Suprapubic skin (tissue), 3 donors: ENCODE measurements at regions not wholly inside any gene's neighbourhood (a gene's known extent, or its start where the extent isn't known, plus 50 kb on each side); places are given as distances from the start of the nearest gene placed in this dataset.

Source experiments
- POLR2A ChIP-seq, 2 donors: fragments of 450-650 bp; IDR thresholded peaks; one replicate each; pipeline ENCODE4 v1.6.1; 2017; ENCODE audit warnings: antibody characterized with exemption in 2 of 2, mild to moderate bottlenecking in 2 of 2, moderate library complexity in 2 of 2
- TF ChIP-seq, protein P1 (sequence below), 2 donors: fragments of 200-600 bp in 1 of 2; fragments of 450-650 bp in 1 of 2; sonication (generic) in 1 of 2; IDR thresholded peaks; one replicate each; pipeline ENCODE4 v1.5.1; 2016 to 2019; ENCODE audit warnings: antibody characterized with exemption in 2 of 2, mild to moderate bottlenecking in 1 of 2, moderate library complexity in 1 of 2

DNA sequence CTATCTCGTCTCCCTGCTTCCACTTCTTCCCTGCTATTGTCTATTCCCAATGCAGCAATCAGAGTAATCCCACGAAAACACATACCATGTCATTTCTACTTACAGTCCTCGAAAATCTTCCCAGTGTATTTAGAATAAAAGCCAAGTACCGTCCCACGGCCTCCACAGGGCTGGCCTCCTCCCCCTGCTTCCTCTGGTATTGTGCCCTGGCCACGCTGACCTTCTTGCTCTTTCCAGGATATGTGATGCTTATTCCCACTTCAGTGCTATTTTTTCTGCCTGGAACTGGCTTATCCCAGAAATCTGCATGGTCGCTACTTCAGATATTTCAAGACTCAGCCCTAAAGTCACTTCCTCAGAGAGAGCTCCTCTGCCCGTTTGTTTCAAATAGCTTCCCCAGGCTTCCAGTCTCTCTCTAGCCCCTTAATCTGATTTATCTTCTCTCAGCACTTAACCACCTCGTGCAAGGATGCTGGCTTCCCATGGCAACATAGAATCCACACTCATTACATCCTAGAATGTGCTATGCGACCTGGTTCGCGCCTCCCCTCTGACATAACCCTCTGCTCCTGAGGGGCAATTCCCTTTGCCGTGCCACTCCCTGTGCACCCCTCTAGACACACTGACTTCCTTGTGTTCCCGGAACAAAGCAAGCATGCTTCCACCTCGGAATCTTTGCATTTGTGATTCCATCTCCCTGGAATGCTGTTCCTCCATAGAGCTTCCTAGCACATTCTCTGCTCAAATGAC, 365.9 kb downstream of the ZSWIM6 start:
- TF ChIP-seq, protein P1, sequence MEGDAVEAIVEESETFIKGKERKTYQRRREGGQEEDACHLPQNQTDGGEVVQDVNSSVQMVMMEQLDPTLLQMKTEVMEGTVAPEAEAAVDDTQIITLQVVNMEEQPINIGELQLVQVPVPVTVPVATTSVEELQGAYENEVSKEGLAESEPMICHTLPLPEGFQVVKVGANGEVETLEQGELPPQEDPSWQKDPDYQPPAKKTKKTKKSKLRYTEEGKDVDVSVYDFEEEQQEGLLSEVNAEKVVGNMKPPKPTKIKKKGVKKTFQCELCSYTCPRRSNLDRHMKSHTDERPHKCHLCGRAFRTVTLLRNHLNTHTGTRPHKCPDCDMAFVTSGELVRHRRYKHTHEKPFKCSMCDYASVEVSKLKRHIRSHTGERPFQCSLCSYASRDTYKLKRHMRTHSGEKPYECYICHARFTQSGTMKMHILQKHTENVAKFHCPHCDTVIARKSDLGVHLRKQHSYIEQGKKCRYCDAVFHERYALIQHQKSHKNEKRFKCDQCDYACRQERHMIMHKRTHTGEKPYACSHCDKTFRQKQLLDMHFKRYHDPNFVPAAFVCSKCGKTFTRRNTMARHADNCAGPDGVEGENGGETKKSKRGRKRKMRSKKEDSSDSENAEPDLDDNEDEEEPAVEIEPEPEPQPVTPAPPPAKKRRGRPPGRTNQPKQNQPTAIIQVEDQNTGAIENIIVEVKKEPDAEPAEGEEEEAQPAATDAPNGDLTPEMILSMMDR (IDR thresholded peaks at IDR 0.05) = no peak
- TF ChIP-seq POLR2A (IDR thresholded peaks at IDR 0.05) = no peak
